SK-N-SH treated with all-trans-retinoic acid at 6 μM for 48 hours (cell line): ENCODE measurements at regions not wholly inside any gene's neighbourhood (a gene's known extent, or its start where the extent isn't known, plus 50 kb on each side); places are given as distances from the start of the nearest gene placed in this dataset.
A peak's percentile ranks its signal among the peaks of the same experiment; 100 is the strongest.

Experiments
- ATAC-seq: fragments of 200-7000 bp; cut with Tn5 transposase; 3 replicates; pipeline ENCODE4 v1.9.1; 2020; ENCODE audit warnings: mild to moderate bottlenecking, moderate library complexity
- ARNTL ChIP-seq: fragments of 450-650 bp; formaldehyde crosslinking; IDR thresholded peaks from 2 replicates; pipeline ENCODE4 v1.5.0; 2020; ENCODE audit warnings: low read depth, mild to moderate bottlenecking, moderate library complexity, borderline replicate concordance
- BACH2 ChIP-seq: fragments of 250-450 bp; sonication (Bioruptor Pico); IDR thresholded peaks from 2 replicates; pipeline ENCODE4 v1.9.0; 2021; ENCODE audit warnings: mild to moderate bottlenecking, borderline replicate concordance
- CSDC2 ChIP-seq: fragments of 250-450 bp; sonication (Bioruptor Pico); IDR thresholded peaks from 2 replicates; pipeline ENCODE4 v1.5.0; 2020; ENCODE audit warnings: mild to moderate bottlenecking, moderate library complexity
- ESRRG ChIP-seq: fragments of 250-450 bp; sonication (Bioruptor Pico); IDR thresholded peaks from 2 replicates; pipeline ENCODE4 v1.6.1; 2021; ENCODE audit warnings: mild to moderate bottlenecking
- GLIS3 ChIP-seq: fragments of 250-450 bp; sonication (Bioruptor Pico); IDR thresholded peaks from 2 replicates; pipeline ENCODE4 v1.5.0; 2020; ENCODE audit warnings: mild to moderate bottlenecking, moderate library complexity
- ISL1 ChIP-seq: fragments of 250-450 bp; sonication (Bioruptor Pico); IDR thresholded peaks from 2 replicates; pipeline ENCODE4 v2.1.2; 2022; ENCODE audit warnings: mild to moderate bottlenecking, moderate library complexity
- OSR1 ChIP-seq: fragments of 250-450 bp; sonication (Bioruptor Pico); IDR thresholded peaks from 2 replicates; pipeline ENCODE4 v1.8.0; 2022; ENCODE audit warnings: moderate library complexity, mild to moderate bottlenecking, inconsistent platforms
- PPARA ChIP-seq: fragments of 250-450 bp; sonication (Bioruptor Pico); IDR thresholded peaks from 2 replicates; pipeline ENCODE4 v1.5.0; 2020; ENCODE audit warnings: mild to moderate bottlenecking, borderline replicate concordance
- SNAI2 ChIP-seq: fragments of 250-450 bp; sonication (Bioruptor Pico); IDR thresholded peaks from 2 replicates; pipeline ENCODE4 v1.5.0; 2020; ENCODE audit warnings: mild to moderate bottlenecking, moderate library complexity
- TCF4 ChIP-seq: fragments of 250-450 bp; sonication (Bioruptor Pico); IDR thresholded peaks from 2 replicates; pipeline ENCODE4 v1.8.0; 2021; ENCODE audit warnings: mild to moderate bottlenecking, moderate library complexity, borderline replicate concordance
- TOX ChIP-seq: fragments of 250-450 bp; sonication (Bioruptor Pico); IDR thresholded peaks from 2 replicates; pipeline ENCODE4 v1.8.0; 2021; ENCODE audit warnings: mild to moderate bottlenecking, moderate library complexity, borderline replicate concordance
- ZC3H10 ChIP-seq: fragments of 250-450 bp; sonication (Bioruptor Pico); IDR thresholded peaks from 2 replicates; pipeline ENCODE4 v1.5.1; 2021; ENCODE audit warnings: mild to moderate bottlenecking, moderate library complexity
- ZFP3 ChIP-seq: fragments of 250-450 bp; sonication (Bioruptor Pico); IDR thresholded peaks from 2 replicates; pipeline ENCODE4 v1.5.0; 2020; ENCODE audit warnings: mild to moderate bottlenecking, moderate library complexity
- ZFP30 ChIP-seq: fragments of 450-650 bp; formaldehyde crosslinking; IDR thresholded peaks from 2 replicates; pipeline ENCODE4 v1.5.0; 2022; ENCODE audit warnings: mild to moderate bottlenecking, moderate library complexity
- ZNF565 ChIP-seq: fragments of 450-650 bp; formaldehyde crosslinking; conservative IDR thresholded peaks from 2 replicates; pipeline ENCODE4 v1.5.0; 2020; ENCODE audit warnings: low read depth, mild to moderate bottlenecking, moderate library complexity
- ZNF70 ChIP-seq: fragments of 450-650 bp; formaldehyde crosslinking; IDR thresholded peaks from 2 replicates; pipeline ENCODE4 v1.5.0; 2020; ENCODE audit warnings: mild to moderate bottlenecking, moderate library complexity
- ZNF8 ChIP-seq: fragments of 450-650 bp; formaldehyde crosslinking; IDR thresholded peaks from 2 replicates; pipeline ENCODE4 v1.5.0; 2020; ENCODE audit warnings: mild to moderate bottlenecking, moderate library complexity
- TF ChIP-seq, protein P1 (sequence below): fragments of 250-450 bp; sonication (Bioruptor Pico); IDR thresholded peaks from 2 replicates; pipeline ENCODE4 v1.5.1; 2021; ENCODE audit warnings: mild to moderate bottlenecking, moderate library complexity
- TF ChIP-seq, protein P2 (sequence below): fragments of 250-450 bp; sonication (Bioruptor Pico); IDR thresholded peaks from 2 replicates; pipeline ENCODE4 v1.5.0; 2020; ENCODE audit warnings: mild to moderate bottlenecking, moderate library complexity
- TF ChIP-seq, protein P3 (sequence below): fragments of 250-450 bp; sonication (Bioruptor Pico); IDR thresholded peaks from 2 replicates; pipeline ENCODE4 v1.8.0; 2020; ENCODE audit warnings: mild to moderate bottlenecking, moderate library complexity, borderline replicate concordance
- TF ChIP-seq, protein P4 (sequence below): fragments of 250-450 bp; sonication (Bioruptor Pico); IDR thresholded peaks from 2 replicates; pipeline ENCODE4 v1.5.1; 2020; ENCODE audit warnings: low read depth, mild to moderate bottlenecking, moderate library complexity

DNA sequence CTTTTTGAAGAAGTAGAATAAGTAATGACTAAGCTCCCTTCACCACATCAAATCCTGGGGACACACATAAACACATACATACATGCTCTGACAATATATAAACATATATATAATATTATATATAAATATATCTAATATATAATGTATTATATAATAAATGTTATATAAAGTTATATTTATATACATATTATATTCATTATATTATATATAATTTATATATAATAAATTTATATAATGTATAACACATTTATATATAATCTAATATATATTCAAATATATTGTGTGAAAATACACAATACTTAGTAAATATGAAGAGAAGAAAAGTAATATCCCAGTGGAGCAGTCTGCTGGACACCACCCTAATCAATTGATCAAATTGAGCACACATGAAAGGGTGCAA lies 2177.9 kb upstream of the CELF4 start (continued):
- TF ChIP-seq, protein P1, sequence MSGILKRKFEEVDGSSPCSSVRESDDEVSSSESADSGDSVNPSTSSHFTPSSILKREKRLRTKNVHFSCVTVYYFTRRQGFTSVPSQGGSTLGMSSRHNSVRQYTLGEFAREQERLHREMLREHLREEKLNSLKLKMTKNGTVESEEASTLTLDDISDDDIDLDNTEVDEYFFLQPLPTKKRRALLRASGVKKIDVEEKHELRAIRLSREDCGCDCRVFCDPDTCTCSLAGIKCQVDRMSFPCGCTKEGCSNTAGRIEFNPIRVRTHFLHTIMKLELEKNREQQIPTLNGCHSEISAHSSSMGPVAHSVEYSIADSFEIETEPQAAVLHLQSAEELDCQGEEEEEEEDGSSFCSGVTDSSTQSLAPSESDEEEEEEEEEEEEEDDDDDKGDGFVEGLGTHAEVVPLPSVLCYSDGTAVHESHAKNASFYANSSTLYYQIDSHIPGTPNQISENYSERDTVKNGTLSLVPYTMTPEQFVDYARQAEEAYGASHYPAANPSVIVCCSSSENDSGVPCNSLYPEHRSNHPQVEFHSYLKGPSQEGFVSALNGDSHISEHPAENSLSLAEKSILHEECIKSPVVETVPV: no peak
- TF ChIP-seq TOX (CRISPR knock-in tag) (no peak), BACH2 (no peak), ESRRG (no peak), ZNF70 (CRISPR knock-in tag) (no peak)

DNA sequence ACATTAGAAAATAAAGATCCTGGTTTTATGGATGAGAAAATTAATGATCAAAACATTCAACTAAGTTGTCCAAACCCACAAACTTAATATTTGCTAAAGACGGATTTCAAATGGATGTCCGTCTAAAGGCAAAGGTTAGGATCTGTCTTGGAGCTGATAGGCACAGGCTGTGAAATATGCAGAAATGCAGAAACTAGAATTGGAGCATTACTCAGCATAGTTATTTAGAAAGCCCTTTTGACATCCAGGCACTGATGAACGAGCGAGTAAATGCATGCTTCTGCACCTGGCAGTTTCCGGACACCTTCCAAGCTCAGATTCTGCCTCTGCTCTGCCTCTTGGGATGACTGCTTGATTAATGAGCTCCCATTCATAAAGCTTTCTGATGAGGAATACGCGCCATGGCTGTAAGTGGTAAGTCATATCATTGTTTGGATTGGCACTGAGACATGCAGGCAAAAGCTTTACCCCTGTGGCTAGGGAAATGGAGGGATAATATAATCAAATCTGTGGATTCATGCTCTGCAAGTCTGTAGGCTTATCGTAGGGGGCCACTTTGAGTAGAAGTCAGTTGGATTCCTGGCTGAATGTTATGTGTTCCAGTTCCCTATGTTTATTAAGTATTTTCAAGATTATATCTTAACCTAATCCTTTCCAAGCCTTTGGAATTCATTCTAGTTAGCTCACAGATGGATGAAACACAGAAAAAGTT lies 2176.3 kb upstream of the CELF4 start:
- no peak for TF ChIP-seq ZNF70 (CRISPR knock-in tag)
- TF ChIP-seq, protein P2, sequence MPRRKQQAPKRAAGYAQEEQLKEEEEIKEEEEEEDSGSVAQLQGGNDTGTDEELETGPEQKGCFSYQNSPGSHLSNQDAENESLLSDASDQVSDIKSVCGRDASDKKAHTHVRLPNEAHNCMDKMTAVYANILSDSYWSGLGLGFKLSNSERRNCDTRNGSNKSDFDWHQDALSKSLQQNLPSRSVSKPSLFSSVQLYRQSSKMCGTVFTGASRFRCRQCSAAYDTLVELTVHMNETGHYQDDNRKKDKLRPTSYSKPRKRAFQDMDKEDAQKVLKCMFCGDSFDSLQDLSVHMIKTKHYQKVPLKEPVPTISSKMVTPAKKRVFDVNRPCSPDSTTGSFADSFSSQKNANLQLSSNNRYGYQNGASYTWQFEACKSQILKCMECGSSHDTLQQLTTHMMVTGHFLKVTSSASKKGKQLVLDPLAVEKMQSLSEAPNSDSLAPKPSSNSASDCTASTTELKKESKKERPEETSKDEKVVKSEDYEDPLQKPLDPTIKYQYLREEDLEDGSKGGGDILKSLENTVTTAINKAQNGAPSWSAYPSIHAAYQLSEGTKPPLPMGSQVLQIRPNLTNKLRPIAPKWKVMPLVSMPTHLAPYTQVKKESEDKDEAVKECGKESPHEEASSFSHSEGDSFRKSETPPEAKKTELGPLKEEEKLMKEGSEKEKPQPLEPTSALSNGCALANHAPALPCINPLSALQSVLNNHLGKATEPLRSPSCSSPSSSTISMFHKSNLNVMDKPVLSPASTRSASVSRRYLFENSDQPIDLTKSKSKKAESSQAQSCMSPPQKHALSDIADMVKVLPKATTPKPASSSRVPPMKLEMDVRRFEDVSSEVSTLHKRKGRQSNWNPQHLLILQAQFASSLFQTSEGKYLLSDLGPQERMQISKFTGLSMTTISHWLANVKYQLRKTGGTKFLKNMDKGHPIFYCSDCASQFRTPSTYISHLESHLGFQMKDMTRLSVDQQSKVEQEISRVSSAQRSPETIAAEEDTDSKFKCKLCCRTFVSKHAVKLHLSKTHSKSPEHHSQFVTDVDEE (CRISPR knock-in tag): peak; percentile 96
- TF ChIP-seq, protein P3, sequence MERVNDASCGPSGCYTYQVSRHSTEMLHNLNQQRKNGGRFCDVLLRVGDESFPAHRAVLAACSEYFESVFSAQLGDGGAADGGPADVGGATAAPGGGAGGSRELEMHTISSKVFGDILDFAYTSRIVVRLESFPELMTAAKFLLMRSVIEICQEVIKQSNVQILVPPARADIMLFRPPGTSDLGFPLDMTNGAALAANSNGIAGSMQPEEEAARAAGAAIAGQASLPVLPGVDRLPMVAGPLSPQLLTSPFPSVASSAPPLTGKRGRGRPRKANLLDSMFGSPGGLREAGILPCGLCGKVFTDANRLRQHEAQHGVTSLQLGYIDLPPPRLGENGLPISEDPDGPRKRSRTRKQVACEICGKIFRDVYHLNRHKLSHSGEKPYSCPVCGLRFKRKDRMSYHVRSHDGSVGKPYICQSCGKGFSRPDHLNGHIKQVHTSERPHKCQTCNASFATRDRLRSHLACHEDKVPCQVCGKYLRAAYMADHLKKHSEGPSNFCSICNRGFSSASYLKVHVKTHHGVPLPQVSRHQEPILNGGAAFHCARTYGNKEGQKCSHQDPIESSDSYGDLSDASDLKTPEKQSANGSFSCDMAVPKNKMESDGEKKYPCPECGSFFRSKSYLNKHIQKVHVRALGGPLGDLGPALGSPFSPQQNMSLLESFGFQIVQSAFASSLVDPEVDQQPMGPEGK (CRISPR knock-in tag): 0 out of 2 replicates have a peak, but pooled peaks have one; percentile 49
- peak; percentile 79; the same call in 1 of the 2 replicates for TF ChIP-seq CSDC2
- no peak for TF ChIP-seq BACH2
- peak; percentile 76 for TF ChIP-seq ZFP3
- peak; percentile 55; the same call in 1 of the 2 replicates for TF ChIP-seq ZNF8 (CRISPR knock-in tag)
- peak; percentile 92 for TF ChIP-seq ISL1 (CRISPR knock-in tag)
- peak; percentile 84 for TF ChIP-seq TCF4 (CRISPR knock-in tag)
- no peak for TF ChIP-seq ESRRG
- TF ChIP-seq TOX (CRISPR knock-in tag): no peak
- TF ChIP-seq SNAI2: peak; percentile 55; the same call in 1 of the 2 replicates
- TF ChIP-seq OSR1 (CRISPR knock-in tag): no peak
- no peak for TF ChIP-seq ZC3H10 (CRISPR knock-in tag)
- TF ChIP-seq, protein P4, sequence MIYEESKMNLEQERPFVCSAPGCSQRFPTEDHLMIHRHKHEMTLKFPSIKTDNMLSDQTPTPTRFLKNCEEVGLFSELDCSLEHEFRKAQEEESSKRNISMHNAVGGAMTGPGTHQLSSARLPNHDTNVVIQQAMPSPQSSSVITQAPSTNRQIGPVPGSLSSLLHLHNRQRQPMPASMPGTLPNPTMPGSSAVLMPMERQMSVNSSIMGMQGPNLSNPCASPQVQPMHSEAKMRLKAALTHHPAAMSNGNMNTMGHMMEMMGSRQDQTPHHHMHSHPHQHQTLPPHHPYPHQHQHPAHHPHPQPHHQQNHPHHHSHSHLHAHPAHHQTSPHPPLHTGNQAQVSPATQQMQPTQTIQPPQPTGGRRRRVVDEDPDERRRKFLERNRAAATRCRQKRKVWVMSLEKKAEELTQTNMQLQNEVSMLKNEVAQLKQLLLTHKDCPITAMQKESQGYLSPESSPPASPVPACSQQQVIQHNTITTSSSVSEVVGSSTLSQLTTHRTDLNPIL (CRISPR knock-in tag): 0 out of 2 replicates have a peak, but pooled peaks have one; percentile 53
- 0 out of 2 replicates have a peak, but pooled peaks have one; percentile 9 for TF ChIP-seq GLIS3 (CRISPR knock-in tag)
- no peak for TF ChIP-seq ZNF565 (CRISPR knock-in tag)
- ATAC-seq: peak; percentile 44; the same call in 1 of the 3 replicates

DNA sequence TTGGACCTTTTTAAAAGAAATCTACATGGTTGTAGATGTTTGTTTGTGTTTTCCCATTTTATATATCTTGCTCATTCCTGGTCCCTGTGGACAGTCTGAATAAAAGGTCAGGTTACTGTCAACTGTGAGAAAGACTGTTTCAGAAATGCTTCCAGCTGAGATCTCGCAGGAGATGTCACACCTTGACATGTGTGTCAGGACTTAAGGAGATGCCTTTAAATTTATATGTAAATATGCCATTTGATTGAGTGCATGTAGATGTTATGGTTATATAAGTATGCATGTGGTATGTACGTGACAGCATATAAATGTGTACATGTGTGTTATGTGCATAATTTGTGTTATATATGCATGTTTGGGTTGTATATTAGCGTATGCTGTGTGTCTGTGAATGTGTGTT lies 2172.3 kb upstream of the CELF4 start:
- TF ChIP-seq BACH2 (no peak), ISL1 (CRISPR knock-in tag) (no peak), TCF4 (CRISPR knock-in tag) (no peak), CSDC2 (no peak), SNAI2 (no peak), ZNF565 (CRISPR knock-in tag) (no peak), ZFP3 (no peak), ZC3H10 (CRISPR knock-in tag) (no peak), PPARA (no peak), ZFP30 (CRISPR knock-in tag) (no peak), OSR1 (CRISPR knock-in tag) (no peak), ESRRG (no peak), ZNF8 (CRISPR knock-in tag) (no peak), ARNTL (CRISPR knock-in tag) (no peak), TOX (CRISPR knock-in tag) (no peak)
- TF ChIP-seq, protein P4 (CRISPR knock-in tag): no peak
- TF ChIP-seq, protein P2 (CRISPR knock-in tag): no peak
- TF ChIP-seq, protein P1: no peak
- ATAC-seq: no peak
